Adrenal gland (tissue), 9 donors: ENCODE measurements at regions not wholly inside any gene's neighbourhood (a gene's known extent, or its start where the extent isn't known, plus 50 kb on each side); places are given as distances from the start of the nearest gene placed in this dataset.
"Not testable (repeated sequence)": the region's sequence is repeated elsewhere in the genome, so short reads cannot be mapped to it uniquely, and the experiment has no call there.

ENCODE experiments used
- DNase-seq, 7 donors: peaks; one replicate each; pipeline ENCODE4 v3.0.0-alpha.2; 2019 to 2020
- H3K27ac ChIP-seq, 5 donors: fragments of 200-600 bp; sonication (generic) in 4 of 5; 1 replicate in 3 of 5; 2 replicates in 2 of 5; pipeline versions ENCODE4 v1.5.1 to v1.8.0; 2016 to 2020; ENCODE audit warnings: mild to moderate bottlenecking in 1 of 5
- H3K27me3 ChIP-seq: fragments of 200-600 bp; 2 replicates; pipeline ENCODE4 v1.8.0; 2021
- H3K36me3 ChIP-seq, 2 donors: fragments of 200-600 bp; replicated peaks in 1 of 2; 1 replicate in 1 of 2; 2 replicates in 1 of 2; pipeline versions ENCODE4 v1.5.1 to v1.8.0; 2018 to 2022
- H3K4me1 ChIP-seq, 2 donors: fragments of 200-600 bp; replicated peaks in 1 of 2; 1 replicate in 1 of 2; 2 replicates in 1 of 2; pipeline versions ENCODE4 v1.5.1 to v1.8.0; 2018 to 2021
- H3K4me3 ChIP-seq, 4 donors: fragments of 200-600 bp; sonication (generic) in 3 of 4; one replicate each; pipeline ENCODE4 v1.5.1; 2016 to 2018
- H3K9me3 ChIP-seq, 3 donors: fragments of 200-600 bp; sonication (generic) in 1 of 3; replicated peaks in 1 of 3; 1 replicate in 2 of 3; 2 replicates in 1 of 3; pipeline versions ENCODE4 v1.5.1 to v1.8.0; 2016 to 2021
- POLR2A ChIP-seq, 2 donors: fragments of 450-650 bp; IDR thresholded peaks; one replicate each; pipeline ENCODE4 v1.6.1; 2017; ENCODE audit warnings: antibody characterized with exemption in 2 of 2, mild to moderate bottlenecking in 2 of 2, moderate library complexity in 1 of 2
- WGBS, 4 donors: extraction: QIAGEN DNeasy Blood & Tissue Kit in 2 of 4; methylation state at CpG; one replicate each; pipeline versions ENCODE4 v1.1.5 to v1.1.7; 2013 to 2017; 5-methylcytosine and 5-hydroxymethylcytosine counted together
- intact Hi-C, 2 donors: fragments of 100-400 bp; cut with DNase I; formaldehyde crosslinking; loops; one replicate each; pipeline versions ENCODE4 v1.14.1 to v1.15.0; 2022 to 2023
- TF ChIP-seq, protein P1 (sequence below), 6 experiments: fragments of 450-650 bp in 4 of 6; fragments of 200-600 bp in 2 of 6; sonication (generic) in 1 of 6; IDR thresholded peaks; 1 replicate in 5 of 6; 2 replicates in 1 of 6; pipeline versions ENCODE4 v1.5.1 to v1.8.0; 2016 to 2021; ENCODE audit warnings: antibody characterized with exemption in 6 of 6, mild to moderate bottlenecking in 2 of 6, moderate library complexity in 1 of 6
- donor health status: healthy with polysubstance abuse.
- donor health status: Bipolar disorder and iron deficiency.
- donor health status: DM: yes; HTN: yes; CAD: no.
- donor health status: DM: no; HTN: no; CAD: no.
- donor health status: DM: no; HTN: no; CAD: no.

DNA sequence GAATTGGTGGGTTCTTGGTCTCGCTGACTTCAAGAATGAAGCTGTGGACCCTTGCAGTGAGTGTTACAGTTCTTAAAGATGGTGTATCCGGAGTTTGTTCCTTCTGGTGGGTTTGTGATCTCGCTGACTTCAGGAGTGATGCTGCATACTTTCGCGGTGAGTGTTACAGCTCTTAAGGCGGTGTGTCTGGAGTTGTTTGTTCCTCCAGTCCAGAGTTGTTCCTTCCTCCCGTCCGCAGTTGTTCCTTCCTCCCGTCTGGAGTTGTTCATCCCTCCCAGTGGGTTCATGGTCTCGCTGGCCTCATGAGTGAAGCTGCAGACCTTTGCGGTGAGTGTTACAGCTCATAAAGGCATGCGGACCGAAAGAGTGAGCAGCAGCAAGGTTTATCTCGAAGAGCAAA, 159.6 kb upstream of the ADAMTSL1 start:
- Histone ChIP-seq H3K4me3 (no peak overlapping the region), H3K4me1 (no peaks in the 10 kb centered on the region), H3K27me3 (no peaks in the 10 kb centered on the region), H3K36me3 (no peaks in the 10 kb centered on the region), H3K9me3 (no peaks in the 10 kb centered on the region), H3K27ac (no peak overlapping the region)
- intact Hi-C loops = no loop called here
- TF ChIP-seq, protein P1, sequence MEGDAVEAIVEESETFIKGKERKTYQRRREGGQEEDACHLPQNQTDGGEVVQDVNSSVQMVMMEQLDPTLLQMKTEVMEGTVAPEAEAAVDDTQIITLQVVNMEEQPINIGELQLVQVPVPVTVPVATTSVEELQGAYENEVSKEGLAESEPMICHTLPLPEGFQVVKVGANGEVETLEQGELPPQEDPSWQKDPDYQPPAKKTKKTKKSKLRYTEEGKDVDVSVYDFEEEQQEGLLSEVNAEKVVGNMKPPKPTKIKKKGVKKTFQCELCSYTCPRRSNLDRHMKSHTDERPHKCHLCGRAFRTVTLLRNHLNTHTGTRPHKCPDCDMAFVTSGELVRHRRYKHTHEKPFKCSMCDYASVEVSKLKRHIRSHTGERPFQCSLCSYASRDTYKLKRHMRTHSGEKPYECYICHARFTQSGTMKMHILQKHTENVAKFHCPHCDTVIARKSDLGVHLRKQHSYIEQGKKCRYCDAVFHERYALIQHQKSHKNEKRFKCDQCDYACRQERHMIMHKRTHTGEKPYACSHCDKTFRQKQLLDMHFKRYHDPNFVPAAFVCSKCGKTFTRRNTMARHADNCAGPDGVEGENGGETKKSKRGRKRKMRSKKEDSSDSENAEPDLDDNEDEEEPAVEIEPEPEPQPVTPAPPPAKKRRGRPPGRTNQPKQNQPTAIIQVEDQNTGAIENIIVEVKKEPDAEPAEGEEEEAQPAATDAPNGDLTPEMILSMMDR (IDR thresholded peaks at IDR 0.05) = no peak
- TF ChIP-seq POLR2A (IDR thresholded peaks at IDR 0.05) = no peak
- 81 to 93% (median 87%) methylated on average over 14 of the region's 14 CpGs for WGBS, 4 donors
- DNase-seq = no peak

DNA sequence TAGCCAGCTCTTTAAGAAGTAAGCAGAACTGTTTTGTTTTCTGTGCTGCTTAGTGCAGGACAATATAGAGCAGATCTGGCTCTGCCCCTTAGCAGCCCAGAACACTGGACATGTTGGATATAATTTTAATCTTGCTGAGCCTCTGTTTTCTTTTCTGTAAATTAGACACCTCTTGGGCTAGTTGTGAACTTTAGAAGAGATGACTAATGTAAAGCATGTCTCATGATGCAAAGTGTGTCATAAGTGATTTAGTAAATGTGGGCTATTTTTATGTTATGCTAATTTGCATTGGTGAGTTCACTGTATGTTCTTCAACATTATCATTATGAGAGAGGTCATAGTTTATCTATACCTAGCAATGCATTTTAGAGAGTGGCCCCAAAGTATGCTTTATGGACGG, 156.1 kb upstream of the ADAMTSL1 start:
- Histone ChIP-seq H3K4me1 (no peaks in the 10 kb centered on the region), H3K9me3 (no peaks in the 10 kb centered on the region), H3K27me3 (no peaks in the 10 kb centered on the region), H3K36me3 (no peaks in the 10 kb centered on the region), H3K4me3 (no peak overlapping the region), H3K27ac (no peak overlapping the region)
- DNase-seq = no peak
- WGBS, 4 donors = 80 to 96% (median 89%) methylated on average over 1 of the region's 1 CpG
- no peak for TF ChIP-seq POLR2A (IDR thresholded peaks at IDR 0.05)
- TF ChIP-seq, protein P1 (IDR thresholded peaks at IDR 0.05) = no peak
- intact Hi-C loops = no loop called here

DNA sequence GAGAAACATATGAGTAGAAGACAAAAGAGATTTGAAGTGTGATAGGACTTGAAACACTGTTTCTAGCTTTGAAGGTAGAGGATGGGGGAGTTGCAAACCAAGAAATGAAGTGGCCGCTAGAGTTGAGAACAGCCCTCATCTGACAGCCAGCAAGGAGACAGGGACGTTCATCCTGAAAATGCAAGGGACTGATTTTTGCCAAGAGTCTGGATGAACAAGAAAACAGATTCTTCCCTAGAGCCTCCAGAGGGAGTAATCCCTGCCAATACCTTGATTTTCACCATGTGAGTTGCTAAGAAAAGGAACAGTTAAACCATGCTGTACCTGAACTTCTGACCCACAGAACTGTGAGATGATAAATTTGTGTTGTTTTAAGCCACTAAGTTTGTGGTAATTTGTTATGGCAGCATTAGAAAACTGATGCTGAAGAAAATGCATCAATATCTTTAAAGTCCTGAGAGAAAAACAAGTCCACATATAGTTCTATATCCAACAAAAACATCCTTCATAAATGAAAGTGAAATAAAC, 154.0 kb upstream of the ADAMTSL1 start:
- no peak overlapping the region for H3K27ac ChIP-seq
- no peak overlapping the region for H3K4me3 ChIP-seq
- TF ChIP-seq POLR2A (IDR thresholded peaks at IDR 0.05) = no peak
- TF ChIP-seq, protein P1 (IDR thresholded peaks at IDR 0.05) = no peak
- no peaks in the 10 kb centered on the region for H3K27me3 ChIP-seq
- no peak for DNase-seq
- intact Hi-C loops = no loop called here
- WGBS, 4 donors = 51 to 72% (median 58%) methylated on average over 2 of the region's 2 CpGs
- H3K9me3 ChIP-seq = no peaks in the 10 kb centered on the region
- no peaks in the 10 kb centered on the region for H3K4me1 ChIP-seq
- H3K36me3 ChIP-seq = no peaks in the 10 kb centered on the region

DNA sequence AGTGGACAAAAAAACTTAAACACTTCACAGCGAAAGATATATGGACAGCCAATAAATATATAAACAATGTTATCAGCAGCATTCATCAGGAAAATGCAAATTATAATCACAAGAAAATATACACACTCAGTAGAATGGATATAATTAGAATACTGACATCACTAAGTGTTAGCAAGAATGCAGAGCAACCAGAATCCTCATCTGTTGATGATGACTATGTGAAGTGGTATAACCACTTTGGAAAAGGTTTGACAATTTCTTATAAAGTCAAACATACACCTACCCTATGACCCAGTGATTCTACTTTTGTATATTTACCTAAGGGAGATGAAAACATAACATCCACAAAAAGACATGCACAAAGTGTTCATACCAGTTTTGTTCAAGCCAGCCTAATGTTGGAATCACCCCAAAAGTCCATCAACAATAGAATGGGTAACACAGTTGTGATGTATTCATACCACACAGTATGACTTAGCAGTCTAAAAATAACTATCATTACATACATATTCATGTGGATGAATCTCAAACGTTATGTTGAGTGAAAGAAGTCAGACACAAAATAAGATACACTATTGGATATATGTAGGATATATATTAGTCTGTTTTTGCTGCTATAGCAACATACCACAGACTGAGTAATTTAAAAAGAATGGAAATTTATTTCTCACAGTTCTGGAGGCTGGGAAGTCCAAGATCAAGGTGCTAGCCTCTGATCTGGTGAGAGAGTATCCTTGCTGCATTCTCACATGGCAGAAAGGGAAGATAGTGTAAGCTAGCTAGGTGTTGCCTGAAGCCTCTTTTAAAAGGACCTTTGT, 148.8 kb upstream of the ADAMTSL1 start:
- no peak for TF ChIP-seq POLR2A (IDR thresholded peaks at IDR 0.05)
- TF ChIP-seq, protein P1 (IDR thresholded peaks at IDR 0.05) = no peak
- H3K27ac ChIP-seq = no peak overlapping the region
- no peak for DNase-seq
- no peaks in the 10 kb centered on the region for H3K4me1 ChIP-seq
- H3K36me3 ChIP-seq = no peaks in the 10 kb centered on the region
- no peak overlapping the region for H3K4me3 ChIP-seq
- 87 to 96% (median 89%) methylated on average over 2 of the region's 2 CpGs for WGBS, 4 donors
- H3K9me3 ChIP-seq = no peaks in the 10 kb centered on the region
- no peaks in the 10 kb centered on the region for H3K27me3 ChIP-seq
- intact Hi-C loops = no loop called here

DNA sequence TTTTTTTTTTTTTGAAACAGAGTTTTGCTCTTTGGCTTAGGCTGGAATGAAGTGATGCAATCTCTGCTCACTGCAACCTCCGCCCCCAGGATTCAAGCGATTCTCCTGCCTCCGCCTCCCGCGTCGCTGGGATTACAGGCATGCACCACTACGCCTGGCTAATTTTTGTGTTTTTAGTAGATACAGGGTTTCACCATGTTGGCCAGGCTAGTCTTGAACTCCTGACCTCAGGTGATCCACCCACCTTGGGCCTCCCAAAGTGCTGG, 148.3 kb upstream of the ADAMTSL1 start:
- H3K4me3 ChIP-seq, intact Hi-C loops: not testable (repeated sequence)

More for the DNA sequence above, 148.3 kb upstream of the ADAMTSL1 start:
- H3K27ac ChIP-seq, H3K36me3 ChIP-seq, H3K9me3 ChIP-seq, H3K4me1 ChIP-seq, H3K27me3 ChIP-seq, DNase-seq: not testable (repeated sequence)
- WGBS, 4 donors = 95 to 99% (median 98%) methylated on average over 7 of the region's 7 CpGs
